GM21786 (cell line): ENCODE measurements at regions not wholly inside any gene's neighbourhood (a gene's known extent, or its start where the extent isn't known, plus 50 kb on each side); places are given as distances from the start of the nearest gene placed in this dataset.
"Not testable (repeated sequence)": the region's sequence is repeated elsewhere in the genome, so short reads cannot be mapped to it uniquely, and the experiment has no call there.

Experiments
- ATAC-seq: cut with Tn5 transposase; IDR thresholded peaks from one replicate; pipeline ENCODE4 v1.9.1; 2021; ENCODE audit not compliant: unreplicated experiment

DNA sequence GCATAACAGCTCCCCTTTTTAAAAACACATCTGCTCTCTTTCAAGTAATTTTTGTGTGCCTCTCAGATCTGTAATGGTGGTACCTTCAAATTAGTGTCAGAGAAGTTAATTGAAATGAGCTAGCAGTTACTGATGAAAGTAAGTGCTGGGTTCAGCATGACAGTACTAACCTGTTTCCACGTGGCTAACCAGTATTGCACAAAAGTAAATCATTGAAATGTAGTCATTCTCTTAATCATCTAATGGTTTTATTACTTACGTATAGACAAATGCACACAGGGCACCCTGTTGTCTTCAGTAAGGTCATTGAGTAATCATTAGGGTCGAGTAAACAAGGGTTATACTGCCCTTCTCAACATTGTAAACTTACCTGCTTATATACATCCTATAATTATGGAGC is 157.8 kb upstream of the PRR16 start:
- no peak for ATAC-seq

DNA sequence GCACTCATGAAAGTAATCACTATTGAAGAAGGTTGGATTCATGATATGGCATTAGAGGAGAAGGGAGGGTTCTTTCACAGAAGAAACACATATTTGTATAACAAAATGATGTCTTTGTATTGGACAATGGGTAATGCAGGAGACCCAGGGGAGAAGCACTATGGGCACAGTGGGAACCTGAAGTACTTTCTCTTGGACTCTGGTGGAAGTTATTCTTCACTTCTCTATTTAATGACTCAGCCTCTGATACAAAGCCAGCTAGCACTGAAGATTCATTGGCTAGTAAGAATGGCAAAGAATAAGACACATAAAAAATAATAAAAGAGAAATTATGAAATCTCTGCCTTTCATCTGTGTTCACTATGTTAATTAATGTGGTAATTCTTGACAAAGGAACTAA is 149.9 kb upstream of the PRR16 start:
- ATAC-seq, result no peak

DNA sequence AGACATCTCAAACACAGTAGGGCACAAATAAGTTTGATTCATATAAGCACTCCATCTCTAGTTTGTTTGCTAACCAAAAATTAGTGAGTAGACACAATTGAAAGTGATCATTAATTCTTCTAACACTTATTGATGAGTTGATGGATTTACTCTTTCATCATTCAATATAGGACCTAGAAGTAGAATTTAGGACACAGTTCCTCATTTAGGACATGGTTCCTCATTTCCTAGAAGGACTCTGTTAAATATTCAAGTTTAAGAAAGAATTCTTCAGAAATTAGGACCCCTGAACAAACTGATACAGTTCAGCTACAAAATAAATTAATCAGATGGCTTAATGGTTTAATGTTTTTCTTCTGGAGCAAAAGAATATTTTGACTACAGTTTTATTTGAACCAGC is 143.5 kb upstream of the PRR16 start:
- ATAC-seq, result no peak

DNA sequence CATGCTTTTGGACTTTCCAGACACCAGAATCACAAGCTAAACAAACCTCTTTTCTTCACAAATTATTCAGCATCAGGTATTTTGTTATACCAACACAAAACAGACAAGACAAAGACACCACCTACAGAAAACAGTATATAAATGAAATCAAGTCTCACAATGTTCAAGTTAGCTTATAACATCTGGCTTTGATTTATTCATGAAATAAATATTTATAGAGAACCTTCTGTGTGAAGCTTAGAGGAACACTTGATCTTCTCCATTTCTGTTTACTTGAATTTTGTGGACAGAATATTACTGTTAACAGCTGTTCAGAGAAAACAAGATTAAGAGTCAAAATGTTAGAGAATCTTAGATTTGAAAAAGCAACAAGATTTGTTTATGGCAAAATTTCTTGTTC is 137.4 kb upstream of the PRR16 start:
- ATAC-seq, result no peak

DNA sequence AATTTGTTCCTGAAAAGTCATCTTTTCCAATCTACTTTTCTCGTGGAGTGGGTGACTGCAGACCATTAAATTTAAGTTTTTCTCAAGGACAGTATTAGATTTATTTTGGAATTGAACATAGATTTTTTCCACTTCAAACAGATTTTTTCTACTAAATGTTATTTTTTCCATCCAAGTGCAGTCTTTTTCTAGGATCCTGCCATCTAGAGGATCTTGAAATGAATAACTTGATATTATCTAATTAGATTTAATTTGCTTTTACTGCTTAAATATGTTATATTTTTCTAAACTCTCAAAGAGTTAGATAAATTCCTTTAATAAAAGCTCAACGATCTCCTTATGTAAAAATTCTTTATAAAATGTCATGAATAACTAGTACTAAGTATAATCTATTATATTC is 136.9 kb upstream of the PRR16 start:
- ATAC-seq, result no peak

DNA sequence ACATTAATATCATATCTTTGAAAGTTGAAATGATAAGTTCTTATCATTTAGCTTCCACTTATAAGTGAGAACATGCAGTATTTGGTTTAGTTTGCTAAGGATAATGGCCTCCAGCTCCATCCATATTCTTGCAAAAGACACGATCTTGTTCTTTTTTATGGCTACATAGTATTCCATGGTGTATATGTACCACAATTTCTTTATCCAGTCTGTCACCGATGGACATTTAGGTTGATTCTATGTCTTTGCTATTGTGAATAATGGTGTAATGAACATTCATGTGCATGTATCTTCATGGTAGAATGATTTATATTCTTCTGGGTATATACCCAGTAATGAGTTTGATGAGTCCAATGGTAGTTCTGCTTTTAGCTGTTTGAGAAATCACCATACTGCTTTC is 135.0 kb upstream of the PRR16 start:
- no peak for ATAC-seq

DNA sequence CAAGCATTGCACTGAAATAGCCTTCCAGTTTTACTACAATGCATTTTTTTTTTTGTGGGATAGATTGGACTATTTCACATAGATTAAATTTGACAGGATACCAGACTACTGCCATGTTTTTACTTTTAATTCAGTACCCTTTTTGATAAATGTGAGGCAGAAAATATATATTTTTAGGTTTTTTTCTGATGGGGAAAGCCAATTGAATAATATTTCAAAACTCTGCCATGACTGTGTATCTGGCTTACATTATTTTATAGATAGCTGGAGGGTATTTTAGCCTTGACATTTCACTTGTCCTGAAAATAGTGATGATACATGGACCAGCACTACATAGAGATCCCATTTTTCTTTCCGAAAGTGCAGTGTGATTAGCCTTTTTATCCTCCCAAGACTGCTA is 133.5 kb upstream of the PRR16 start:
- ATAC-seq, result no peak

DNA sequence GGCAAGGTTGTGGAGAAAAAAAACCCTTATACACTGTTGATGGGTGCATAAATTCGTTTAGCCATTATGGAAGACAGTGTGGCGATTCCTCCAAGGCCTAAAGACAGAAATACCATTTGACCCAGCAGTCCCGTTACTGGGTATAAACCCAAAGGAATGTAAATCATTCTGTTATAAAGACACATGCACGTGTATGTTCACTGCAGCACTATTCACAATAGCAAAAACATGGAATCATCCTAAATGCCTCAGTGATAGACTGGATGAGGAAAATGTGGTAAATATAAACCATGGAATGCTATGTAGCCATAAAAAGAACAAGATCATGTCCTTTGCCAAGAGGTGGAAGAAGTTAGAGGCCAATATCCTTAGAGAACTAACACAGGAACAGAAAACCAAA is 119.9 kb upstream of the PRR16 start:
- ATAC-seq, result no peak

DNA sequence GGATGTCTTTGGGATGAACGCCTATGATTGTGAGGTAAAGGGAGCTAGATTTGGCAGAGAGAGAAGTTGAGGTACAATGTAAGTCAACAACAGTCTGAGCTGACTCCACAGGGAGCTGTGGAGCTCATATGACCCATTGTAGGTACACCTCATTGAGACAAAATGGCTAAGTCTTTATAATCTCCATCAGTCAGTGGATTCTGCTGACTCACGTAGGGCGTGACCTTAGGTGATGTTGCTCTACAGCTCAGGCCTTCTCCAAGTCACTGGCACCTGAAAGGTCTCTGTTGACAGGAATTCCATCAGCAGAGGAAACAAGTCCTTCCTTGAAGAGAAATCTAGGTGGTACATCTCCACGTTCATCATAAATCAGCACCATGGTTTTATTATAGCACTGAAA is 118.2 kb upstream of the PRR16 start:
- ATAC-seq, result no peak

DNA sequence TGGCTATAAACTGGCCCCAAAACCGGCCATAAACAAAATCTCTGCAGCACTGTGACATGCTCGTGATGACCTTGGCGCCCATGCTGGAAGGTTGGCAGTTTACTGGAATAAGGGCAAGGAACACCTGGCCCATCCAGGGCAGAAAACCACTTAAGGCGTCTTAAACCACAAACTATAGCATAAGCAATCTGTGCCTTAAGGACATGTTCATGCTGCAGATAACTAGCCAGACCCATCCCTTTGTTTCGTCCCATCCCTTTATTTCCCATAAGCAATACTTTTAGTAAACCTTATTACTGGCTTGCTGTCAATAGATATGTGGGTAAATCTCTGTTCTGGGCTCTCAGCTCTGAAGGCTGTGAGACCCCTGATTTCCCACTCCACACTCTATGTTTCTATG is 113.0 kb upstream of the PRR16 start:
- not testable (repeated sequence) for ATAC-seq

DNA sequence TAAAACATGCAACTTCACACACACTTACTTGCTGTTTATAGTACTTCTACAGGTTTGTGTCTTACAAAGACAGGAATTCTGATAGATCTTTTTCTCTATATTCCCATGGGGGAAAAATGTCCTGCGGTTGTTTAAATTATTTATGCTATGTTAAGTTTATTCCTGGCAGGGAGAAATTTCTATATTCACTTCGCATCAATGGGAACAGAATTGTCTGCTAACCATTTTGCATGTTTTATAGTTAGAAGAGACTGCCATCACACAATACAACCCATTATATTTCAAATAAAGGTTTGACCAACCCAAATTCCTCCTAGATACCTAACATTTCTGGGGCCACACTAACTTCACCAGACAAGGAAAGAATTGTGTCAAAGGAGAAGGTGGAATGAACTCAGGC is 110.0 kb upstream of the PRR16 start:
- no peak for ATAC-seq

DNA sequence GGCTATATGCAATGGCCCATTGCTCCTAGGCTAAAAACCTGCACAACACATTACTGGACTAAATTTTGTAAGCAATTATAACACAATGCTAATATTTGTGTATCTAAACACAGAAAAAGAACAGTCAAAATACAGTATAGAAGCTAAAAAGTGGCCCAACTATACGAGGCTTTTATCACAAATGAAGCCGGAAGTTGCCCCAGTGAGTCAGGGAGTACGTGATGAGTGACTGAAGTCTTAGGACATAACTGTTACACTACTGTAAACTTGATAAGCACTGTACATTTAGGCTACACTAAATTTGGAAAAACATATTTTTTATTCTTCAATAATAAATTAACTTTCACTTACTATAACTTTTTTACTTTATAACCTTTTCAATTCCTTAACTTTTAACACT is 105.2 kb upstream of the PRR16 start:
- ATAC-seq, result no peak

DNA sequence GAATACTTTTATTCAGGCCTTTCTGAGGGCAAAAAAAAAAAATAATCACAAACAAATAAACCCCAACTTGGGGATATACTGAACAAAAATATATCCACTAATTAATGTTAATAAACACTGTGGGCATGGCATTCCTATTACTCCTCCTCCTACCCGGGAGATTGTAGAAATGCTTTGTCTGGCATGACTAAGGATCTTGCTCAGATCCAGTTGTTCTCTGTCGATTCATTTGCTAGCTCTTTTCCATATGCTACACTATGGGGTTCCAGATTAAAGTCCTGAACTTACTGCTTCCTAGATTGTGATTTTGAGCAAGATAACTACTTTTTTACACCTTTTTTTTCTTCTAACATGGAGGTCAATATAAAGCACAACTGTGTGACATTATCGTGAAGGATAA is 102.2 kb upstream of the PRR16 start:
- ATAC-seq, result no peak

DNA sequence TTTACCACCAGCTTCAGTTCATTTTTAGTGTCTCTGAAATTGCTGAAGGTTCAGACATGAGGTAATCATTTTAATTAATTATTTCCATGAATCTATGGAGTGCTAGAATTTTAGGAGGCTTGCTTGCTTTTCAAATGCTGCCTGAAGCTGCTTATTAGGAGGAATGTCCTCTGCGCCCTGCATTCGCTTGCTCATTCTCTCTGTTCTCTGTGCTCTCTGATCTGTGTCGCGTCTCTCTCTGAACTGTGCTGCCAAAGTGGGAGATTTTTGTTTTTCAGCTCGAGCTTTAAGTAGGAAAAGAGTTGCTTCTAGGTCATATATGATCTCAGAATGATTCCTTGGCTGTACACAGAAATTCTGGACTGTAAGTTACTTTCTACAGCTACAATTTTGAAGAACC is 101.7 kb upstream of the PRR16 start:
- no peak for ATAC-seq

DNA sequence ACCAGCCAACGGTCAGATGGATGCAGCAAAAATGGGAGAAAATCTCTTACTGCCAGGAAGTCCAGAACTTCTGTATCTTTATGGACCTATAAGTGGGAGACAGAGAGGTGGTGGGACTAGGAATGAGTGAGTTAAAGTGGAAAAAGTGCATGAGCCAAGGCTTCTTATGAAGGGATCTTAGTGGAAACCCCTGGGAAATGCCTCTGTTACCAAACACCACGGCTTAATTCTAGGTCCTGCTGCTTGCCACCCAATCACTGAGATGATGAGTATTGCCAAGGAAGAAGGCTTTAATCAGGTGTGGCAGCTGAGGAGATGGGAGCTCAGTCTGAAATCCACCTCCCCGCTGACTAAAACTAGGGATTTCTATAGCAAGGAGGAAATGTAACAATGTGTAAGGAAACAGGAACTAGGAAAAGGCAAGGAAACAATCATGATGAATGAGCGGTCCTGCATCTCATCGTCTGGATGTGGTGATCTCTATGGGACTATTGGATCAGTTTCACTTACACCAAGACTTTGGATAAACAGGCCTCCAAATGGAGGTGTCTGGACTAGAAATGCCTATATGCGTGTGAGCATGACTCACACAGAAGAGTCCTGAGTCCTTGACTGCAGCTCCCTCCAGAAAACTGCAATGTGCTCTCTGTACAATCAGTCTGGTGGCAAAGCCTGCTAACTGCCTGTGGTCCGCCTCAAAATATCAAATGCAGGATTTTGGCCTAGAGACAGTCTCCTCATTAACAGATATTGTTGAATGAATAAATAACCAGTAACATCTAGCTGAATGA is 98.2 kb upstream of the PRR16 start:
- ATAC-seq, result no peak

DNA sequence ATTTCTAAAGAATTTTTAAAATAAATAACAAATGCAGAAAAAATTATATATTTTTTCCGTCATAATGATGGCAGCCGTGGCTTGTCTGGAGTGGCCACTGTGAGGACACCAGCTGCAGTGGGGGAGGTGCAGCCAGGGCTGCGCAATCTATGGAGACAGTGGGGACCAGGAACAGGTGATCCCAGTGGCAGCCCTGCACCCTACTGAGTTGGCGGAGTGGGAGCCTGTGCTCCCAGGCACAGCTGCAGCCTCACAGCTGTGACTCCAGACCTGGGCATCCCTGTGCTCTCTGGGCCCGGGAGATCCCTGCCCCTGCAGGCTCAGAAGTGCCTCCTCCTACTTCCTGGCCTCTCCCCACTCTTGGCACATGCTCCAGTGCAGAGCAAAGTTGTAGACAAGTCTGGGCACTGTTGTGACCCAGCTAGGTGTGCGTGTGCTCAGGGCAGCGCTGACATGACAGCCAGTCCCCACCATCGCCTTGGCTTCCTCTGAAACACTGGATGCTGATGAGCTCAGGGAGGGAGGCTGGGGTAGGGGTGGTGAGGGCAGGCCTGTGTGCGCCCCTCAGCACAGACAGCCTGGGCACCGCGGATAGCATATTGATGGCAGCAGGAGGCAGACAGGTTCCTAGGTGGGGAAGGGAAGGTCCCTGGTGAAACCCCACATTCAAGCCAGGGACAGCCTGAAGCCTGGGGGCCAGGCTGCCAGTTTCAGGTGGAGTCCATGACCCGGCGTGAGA is 96.0 kb upstream of the PRR16 start:
- ATAC-seq, result no peak

DNA sequence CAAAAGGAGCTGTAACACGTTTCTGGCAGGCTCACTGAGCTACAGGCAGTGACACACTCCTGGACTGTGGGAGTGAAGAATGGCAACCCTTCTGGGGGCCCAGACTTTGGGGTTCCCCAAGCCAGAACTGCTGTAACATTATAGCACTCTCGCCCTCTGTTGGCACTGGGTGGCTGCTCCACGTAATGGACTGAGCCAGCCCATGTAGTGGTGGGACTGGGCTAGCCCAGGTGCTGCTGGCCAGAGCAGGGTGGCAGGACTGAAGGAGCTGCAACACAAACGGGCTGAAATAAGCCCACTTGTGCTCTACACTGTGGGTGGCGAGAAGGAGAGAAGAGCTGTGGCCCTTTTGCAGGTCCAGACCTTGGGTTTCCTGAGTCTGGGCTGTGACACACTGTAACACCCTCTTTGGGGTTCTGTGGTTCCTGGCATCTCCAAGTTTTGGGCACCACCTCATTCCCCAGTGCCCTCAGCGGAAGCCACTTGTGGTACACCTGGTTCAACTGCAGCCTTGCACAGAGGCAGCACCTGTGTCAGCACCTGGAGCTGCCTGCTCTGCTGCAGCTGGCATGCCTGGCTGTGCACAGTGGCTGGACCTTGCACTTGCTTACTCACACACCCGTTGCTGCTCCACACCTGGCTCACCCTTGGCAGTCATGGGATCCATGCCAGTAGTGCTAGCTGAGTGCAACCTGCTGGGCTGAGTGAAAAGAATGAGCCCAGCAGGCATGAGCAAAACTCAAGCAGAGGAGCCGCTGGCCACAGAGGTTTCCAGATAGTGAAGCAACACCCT is 95.0 kb upstream of the PRR16 start:
- no peak for ATAC-seq

DNA sequence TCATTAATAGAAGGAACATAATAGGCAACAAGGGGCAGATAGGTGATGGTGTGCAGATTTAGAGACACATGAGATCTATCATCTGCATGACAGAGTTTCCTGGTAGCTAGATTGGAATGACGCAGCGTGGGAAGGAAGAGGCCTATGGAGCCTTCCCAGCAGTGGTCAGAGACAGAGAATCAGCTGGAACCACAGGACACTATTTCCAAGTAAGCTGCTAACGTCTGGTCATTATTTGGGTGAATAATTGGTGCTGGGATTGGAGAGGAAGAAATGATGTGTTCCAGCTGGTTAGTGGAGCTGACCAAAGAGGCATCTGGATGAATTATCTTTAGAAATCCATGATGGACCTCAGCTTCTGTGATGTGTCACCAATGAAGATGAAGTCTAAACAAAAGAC is 91.2 kb upstream of the PRR16 start:
- ATAC-seq, result no peak

DNA sequence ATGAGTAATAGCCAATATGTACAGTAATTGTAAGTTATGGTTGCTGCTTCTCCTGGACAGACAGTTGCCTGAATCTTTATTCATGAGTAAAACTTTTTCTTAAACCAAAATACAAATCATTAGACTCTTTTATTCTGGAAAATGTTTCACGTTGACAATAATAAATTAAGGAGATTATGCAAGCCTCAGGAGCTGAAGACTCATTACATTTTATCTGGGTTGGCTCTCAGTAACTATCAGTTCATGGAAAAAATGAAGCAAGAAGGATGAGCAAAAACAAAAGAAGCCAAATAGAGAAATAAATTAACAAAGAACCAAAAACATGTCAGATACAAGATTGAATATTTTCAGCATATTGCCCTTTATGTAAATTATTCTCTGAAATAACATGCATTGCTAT is 88.9 kb upstream of the PRR16 start:
- no peak for ATAC-seq

DNA sequence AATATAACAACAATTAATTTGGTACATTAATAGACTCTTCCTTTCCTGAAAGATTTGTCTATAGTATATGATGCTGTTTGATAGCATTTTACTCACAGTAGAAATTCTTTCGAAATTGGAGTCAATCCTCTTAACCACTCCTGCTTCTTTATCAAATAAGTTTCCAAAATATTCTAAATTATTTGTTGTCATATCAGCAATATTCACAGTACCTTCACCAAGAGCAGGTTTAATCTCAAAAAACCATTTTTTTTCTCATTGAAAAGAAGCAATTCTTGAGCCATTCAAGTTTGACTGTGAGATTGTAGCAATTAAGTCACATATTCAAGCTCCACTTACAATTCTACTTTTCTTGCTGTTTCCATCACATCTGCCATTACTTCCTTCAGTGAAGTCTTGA is 83.5 kb upstream of the PRR16 start:
- ATAC-seq, result no peak

DNA sequence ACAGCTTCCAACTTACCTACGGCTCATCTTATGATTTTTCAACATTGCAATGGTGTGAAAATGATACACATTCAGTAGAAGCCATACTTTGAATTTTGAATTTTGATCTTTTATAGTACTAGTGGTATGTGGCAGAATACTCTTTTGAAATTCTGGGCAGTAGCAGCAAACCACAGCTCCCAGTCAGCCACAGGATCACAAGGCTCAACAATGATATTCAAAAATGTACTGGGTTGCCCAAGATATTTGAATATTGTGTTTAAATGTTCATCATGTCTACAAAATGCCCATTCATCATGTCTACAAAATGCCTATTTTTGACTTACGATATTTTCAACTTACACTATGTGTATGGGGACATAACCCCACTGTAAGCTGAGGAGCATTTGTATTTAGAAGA is 81.3 kb upstream of the PRR16 start:
- ATAC-seq, result no peak

DNA sequence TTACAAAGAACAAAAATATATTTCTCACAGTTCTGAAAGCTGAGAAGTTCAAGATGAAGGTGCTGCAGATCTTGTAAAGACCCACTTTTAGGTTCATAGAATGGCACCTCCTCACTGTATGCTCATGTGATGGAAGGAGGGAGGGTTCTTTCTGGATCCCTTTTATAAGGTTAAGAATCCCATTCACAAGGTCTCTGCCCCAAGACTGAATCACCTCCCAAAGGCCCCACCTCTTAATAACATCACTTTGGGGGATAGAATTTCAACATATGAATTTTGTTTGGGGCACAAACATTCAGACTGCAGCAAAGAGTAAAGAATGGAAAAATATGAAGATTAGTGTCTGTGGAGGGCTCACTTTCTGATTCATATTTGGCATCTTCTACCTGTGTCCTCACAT is 77.1 kb upstream of the PRR16 start:
- ATAC-seq, result no peak
